ENCODE measurements at regions not wholly inside any gene's neighbourhood (a gene's known extent, or its start where the extent isn't known, plus 50 kb on each side); places are given as distances from the start of the nearest gene placed in this dataset.

DNA sequence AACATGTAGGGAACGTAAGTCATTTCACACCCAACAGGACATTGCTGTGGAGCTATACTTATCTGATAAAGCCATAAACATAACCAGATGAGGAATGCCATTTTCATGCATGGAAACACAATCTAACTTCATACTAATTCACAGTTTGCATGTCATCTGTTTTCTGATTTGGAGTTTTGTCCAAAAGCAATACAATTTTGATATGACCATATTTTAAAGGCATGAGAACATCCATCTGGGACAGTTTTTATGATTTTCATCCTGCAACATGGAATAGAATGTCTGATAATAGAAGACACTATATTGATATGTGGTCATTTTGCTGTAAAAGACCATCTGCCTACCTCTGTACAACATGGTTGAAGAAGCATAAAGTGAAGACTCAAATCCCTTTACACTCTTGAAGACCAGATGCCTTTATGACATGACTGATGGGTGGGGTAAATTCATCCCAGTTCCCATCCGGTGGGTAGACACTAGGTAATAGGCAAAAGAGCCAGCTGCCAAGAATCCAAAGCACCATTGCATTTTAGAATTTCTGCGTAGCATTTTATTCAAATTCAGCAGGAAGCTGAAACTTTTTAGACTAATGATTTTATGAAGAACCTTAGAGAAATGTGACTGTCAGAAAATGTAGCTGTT is 309.8 kb downstream of the LMO7 start:
- TF ChIP-seq CTCF (IDR thresholded peaks at IDR 0.05) = no peak
- no peak for TF ChIP-seq POLR2A (IDR thresholded peaks at IDR 0.05; ENCODE audit: low read depth)
- no peak for TF ChIP-seq POLR2AphosphoS5 (IDR thresholded peaks at IDR 0.05)
- TF ChIP-seq EP300 (IDR thresholded peaks at IDR 0.05) = no peak
